ENCODE measurements at regions not wholly inside any gene's neighbourhood (a gene's known extent, or its start where the extent isn't known, plus 50 kb on each side); places are given as distances from the start of the nearest gene placed in this dataset.

- DNase-seq, result no peak
Observed at GRCh38 chr5:165457859-165458481, 1952.6 kb downstream of the MAT2B start.

GRCh38 chr5:165459232-165459631, 1953.8 kb downstream of the MAT2B start:
- no peak for DNase-seq

GRCh38 chr5:165460911-165461310, 1955.5 kb downstream of the MAT2B start:
- no peak for DNase-seq

GRCh38 chr5:165477546-165477945, 1972.1 kb downstream of the MAT2B start:
- no peak for DNase-seq

- DNase-seq, result no peak
Observed at GRCh38 chr5:165495829-165496380, 1990.5 kb downstream of the MAT2B start.

- DNase-seq, result no peak
Observed at GRCh38 chr5:165497707-165498106, 1992.3 kb downstream of the MAT2B start.

- no peak for DNase-seq
Observed at GRCh38 chr5:165502893-165503691, 1997.7 kb downstream of the MAT2B start.

GRCh38 chr5:165504674-165505073, 1999.3 kb downstream of the MAT2B start:
- no peak for DNase-seq

- DNase-seq, result no peak
Observed at GRCh38 chr5:165508286-165508685, 2002.9 kb downstream of the MAT2B start.

- DNase-seq, result no peak
Observed at GRCh38 chr5:165508861-165509260, 2003.4 kb downstream of the MAT2B start.

- no peak for DNase-seq
Observed at GRCh38 chr5:165521816-165522610, 2016.6 kb downstream of the MAT2B start.

- no peak for DNase-seq
Observed at GRCh38 chr5:165525271-165525670, 2019.9 kb downstream of the MAT2B start.

GRCh38 chr5:165526357-165526756, 2020.9 kb downstream of the MAT2B start:
- no peak for DNase-seq

GRCh38 chr5:165527577-165527976, 2022.2 kb downstream of the MAT2B start:
- no peak for DNase-seq

GRCh38 chr5:165538065-165538464, 2032.6 kb downstream of the MAT2B start:
- DNase-seq, result no peak

GRCh38 chr5:165559645-165560044, 2054.2 kb downstream of the MAT2B start:
- DNase-seq, result no peak

GRCh38 chr5:165560648-165561047, 2055.2 kb downstream of the MAT2B start:
- DNase-seq, result no peak

GRCh38 chr5:165565911-165566310, 2060.5 kb downstream of the MAT2B start:
- DNase-seq, result no peak

GRCh38 chr5:165569551-165569950, 2064.1 kb downstream of the MAT2B start:
- DNase-seq, result no peak

GRCh38 chr5:165573445-165573844, 2068.0 kb downstream of the MAT2B start:
- DNase-seq, result no peak

GRCh38 chr5:165574100-165574499, 2068.7 kb downstream of the MAT2B start:
- no peak for DNase-seq

- no peak for DNase-seq
Observed at GRCh38 chr5:165576678-165577275, 2071.4 kb downstream of the MAT2B start.

- no peak for DNase-seq
Observed at GRCh38 chr5:165579911-165580310, 2074.5 kb downstream of the MAT2B start.
